Progenitor cell of endocrine pancreas (in vitro differentiated cells): ENCODE measurements at regions not wholly inside any gene's neighbourhood (a gene's known extent, or its start where the extent isn't known, plus 50 kb on each side); places are given as distances from the start of the nearest gene placed in this dataset.

Source experiments
- DNase-seq: peaks from one replicate; pipeline ENCODE4 v3.0.0; 2021; ENCODE audit warnings: low spot score; ENCODE audit not compliant: unreplicated experiment
- H3K27ac Mint-ChIP-seq: 2 replicates; pipeline ENCODE4 v1.8.0; 2021; ENCODE audit warnings: mild to moderate bottlenecking, moderate library complexity, mixed read lengths
- H3K27me3 Mint-ChIP-seq: 2 replicates; pipeline ENCODE4 v1.8.0; 2021; ENCODE audit warnings: mixed read lengths
- H3K36me3 Mint-ChIP-seq: 2 replicates; pipeline ENCODE4 v1.8.0; 2022; ENCODE audit warnings: mixed read lengths; ENCODE audit not compliant: insufficient read depth
- H3K4me1 Mint-ChIP-seq: 2 replicates; pipeline ENCODE4 v1.8.0; 2021; ENCODE audit warnings: low read depth, mixed read lengths
- H3K4me3 Mint-ChIP-seq: 2 replicates; pipeline ENCODE4 v1.8.0; 2021; ENCODE audit warnings: low read depth, mild to moderate bottlenecking, moderate library complexity, mixed read lengths
- H3K9me3 Mint-ChIP-seq: 2 replicates; pipeline ENCODE4 v1.8.0; 2021; ENCODE audit warnings: low read depth, mixed read lengths
- TF ChIP-seq, protein P1 (sequence below): fragments of 200-600 bp; sonication (generic); IDR thresholded peaks from one replicate; pipeline ENCODE4 v1.5.0; 2021; ENCODE audit warnings: antibody characterized with exemption, mild to moderate bottlenecking; ENCODE audit not compliant: unreplicated experiment

DNA sequence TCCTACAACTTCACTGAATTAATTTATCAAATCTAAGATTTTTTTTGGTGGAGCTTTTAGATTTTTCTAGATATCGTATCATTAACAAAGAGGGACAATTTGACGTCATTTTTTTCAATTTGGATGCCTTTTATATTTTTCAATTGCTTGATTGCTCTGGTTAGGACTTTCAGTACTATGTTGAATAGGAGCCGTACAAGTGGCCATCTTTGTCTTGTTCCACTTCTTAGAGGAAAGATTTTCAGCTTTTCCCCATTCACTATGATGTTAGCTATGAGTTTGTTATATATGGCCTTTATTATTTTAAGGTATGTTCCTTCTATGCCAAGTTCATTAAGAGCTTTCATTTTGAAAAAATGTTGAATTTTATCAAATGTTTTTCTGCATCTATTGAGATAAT, 86.4 kb upstream of the MYCN start:
- Mint-ChIP-seq H3K36me3 (peaks cover 1% of the 10 kb centered on the region), H3K9me3 (peaks cover 12% of the 10 kb centered on the region), H3K27ac (no peak overlapping the region), H3K27me3 (peaks cover 15% of the 10 kb centered on the region), H3K4me1 (no peaks in the 10 kb centered on the region), H3K4me3 (no peak overlapping the region)
- TF ChIP-seq, protein P1, sequence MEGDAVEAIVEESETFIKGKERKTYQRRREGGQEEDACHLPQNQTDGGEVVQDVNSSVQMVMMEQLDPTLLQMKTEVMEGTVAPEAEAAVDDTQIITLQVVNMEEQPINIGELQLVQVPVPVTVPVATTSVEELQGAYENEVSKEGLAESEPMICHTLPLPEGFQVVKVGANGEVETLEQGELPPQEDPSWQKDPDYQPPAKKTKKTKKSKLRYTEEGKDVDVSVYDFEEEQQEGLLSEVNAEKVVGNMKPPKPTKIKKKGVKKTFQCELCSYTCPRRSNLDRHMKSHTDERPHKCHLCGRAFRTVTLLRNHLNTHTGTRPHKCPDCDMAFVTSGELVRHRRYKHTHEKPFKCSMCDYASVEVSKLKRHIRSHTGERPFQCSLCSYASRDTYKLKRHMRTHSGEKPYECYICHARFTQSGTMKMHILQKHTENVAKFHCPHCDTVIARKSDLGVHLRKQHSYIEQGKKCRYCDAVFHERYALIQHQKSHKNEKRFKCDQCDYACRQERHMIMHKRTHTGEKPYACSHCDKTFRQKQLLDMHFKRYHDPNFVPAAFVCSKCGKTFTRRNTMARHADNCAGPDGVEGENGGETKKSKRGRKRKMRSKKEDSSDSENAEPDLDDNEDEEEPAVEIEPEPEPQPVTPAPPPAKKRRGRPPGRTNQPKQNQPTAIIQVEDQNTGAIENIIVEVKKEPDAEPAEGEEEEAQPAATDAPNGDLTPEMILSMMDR, result no peak
- no peak for DNase-seq

DNA sequence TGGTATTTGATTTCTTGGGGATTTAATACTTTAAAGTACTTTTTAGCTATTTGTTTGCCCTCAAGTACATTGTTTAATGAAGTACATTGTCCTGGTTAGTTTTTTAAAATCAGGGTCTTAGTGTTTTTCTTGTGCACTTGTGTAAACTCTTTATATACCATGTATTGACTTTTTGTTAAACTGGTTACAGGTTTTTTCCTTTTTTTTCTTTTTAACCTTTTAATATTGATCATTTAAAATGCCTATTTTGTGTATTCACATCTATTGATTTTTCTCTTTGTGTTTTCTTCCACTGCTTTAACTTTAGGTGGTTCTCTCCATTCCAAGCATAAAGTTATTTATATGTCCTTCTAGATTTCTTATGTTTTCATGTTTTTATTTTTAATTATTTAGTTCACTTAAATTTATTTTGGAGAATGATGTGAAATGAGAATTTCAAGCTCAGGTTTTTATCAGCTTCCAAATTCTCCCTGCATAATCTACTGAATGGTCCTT, 84.5 kb upstream of the MYCN start:
- Mint-ChIP-seq H3K27ac (no peak overlapping the region), H3K36me3 (peaks cover 1% of the 10 kb centered on the region), H3K4me1 (no peaks in the 10 kb centered on the region), H3K9me3 (peaks cover 7% of the 10 kb centered on the region), H3K4me3 (no peak overlapping the region), H3K27me3 (peaks cover 10% of the 10 kb centered on the region)
- TF ChIP-seq, protein P1, result no peak
- no peak for DNase-seq

DNA sequence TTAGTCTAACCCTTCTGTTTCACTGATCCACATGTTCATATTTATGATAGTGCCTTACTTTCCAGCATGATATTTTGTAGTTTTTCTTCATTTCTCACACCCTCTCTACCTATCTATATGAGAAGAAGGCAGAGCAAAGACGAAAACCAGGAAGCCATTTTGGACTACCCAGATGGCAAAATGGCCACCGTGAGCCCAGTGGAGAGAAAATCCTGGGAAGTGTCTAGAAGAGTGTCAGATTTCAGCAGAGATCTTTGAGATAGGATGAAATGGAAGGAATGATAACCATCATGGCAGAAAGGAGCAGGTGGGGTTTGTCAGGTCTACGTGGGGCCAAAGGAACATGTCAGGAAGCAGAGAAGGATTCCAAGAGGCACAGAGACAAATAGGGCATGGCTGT, 84.0 kb upstream of the MYCN start:
- Mint-ChIP-seq H3K4me3 (no peak overlapping the region), H3K4me1 (no peaks in the 10 kb centered on the region), H3K36me3 (peaks cover 1% of the 10 kb centered on the region), H3K27me3 (peaks cover 10% of the 10 kb centered on the region), H3K27ac (peak overlapping the region; percentile 0), H3K9me3 (peaks cover 7% of the 10 kb centered on the region)
- TF ChIP-seq, protein P1, result no peak
- no peak for DNase-seq

DNA sequence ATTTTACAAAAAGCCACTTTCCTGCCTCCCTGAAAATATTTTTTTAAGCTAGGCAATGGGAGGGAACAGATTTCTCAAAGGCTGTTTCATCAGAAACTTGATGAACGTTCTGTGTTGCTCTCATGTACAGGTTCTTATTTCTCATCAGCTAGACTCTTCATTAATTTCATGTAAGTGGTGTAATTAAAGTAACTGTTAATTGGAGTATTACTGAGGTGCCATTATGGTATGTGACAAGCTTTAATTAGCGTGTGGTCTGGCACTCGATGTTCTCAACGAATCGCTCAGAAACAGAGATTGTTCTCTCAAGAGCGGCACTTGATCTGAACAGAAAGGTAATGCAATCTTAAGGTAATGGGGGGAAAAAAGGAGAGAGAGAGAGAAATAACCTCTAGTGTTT, 81.9 kb upstream of the MYCN start:
- H3K36me3 Mint-ChIP-seq, result peaks cover 1% of the 10 kb centered on the region
- no peak overlapping the region for H3K4me3 Mint-ChIP-seq
- peaks cover 7% of the 10 kb centered on the region for H3K9me3 Mint-ChIP-seq
- no peak overlapping the region for H3K27ac Mint-ChIP-seq
- H3K27me3 Mint-ChIP-seq, result peaks cover 10% of the 10 kb centered on the region
- DNase-seq, result no peak
- TF ChIP-seq, protein P1, result no peak
- H3K4me1 Mint-ChIP-seq, result no peaks in the 10 kb centered on the region

DNA sequence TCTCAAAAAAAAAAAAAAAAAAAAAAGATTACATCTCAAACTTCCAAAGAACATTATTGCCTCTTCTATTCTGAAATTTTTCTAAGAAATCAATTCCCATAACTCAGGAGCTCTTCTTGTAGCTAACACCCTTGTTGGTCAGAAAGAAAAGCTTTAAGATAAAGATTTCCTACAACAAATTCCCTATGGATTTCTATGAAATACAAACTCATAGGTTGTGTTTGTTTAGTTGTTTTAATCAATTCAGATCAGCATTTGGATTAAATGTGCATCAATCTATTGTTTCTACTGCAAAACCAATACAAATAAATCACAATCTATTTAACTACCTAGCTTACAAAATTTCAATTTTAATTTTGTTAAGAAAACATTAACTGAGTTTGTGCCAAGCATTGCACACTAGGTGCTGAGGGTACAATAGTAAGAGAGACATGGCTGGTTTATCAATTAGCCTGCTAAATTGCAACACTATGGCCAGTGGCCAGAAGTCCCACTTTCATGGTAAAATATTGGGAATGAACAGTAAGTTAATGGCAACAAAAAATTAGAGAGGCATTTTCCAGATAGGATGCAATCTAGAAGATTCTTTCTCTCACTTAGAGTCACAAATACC, 80.2 kb upstream of the MYCN start:
- no peak for DNase-seq
- TF ChIP-seq, protein P1, result no peak
- Mint-ChIP-seq H3K36me3 (no peaks in the 10 kb centered on the region), H3K9me3 (peaks cover 4% of the 10 kb centered on the region), H3K4me1 (no peaks in the 10 kb centered on the region), H3K4me3 (no peak overlapping the region), H3K27ac (no peak overlapping the region), H3K27me3 (peaks cover 10% of the 10 kb centered on the region)
